ENCODE measurements at regions not wholly inside any gene's neighbourhood (a gene's known extent, or its start where the extent isn't known, plus 50 kb on each side); places are given as distances from the start of the nearest gene placed in this dataset.
"Not testable (repeated sequence)": the region's sequence is repeated elsewhere in the genome, so short reads cannot be mapped to it uniquely, and the experiment has no call there.

DNA sequence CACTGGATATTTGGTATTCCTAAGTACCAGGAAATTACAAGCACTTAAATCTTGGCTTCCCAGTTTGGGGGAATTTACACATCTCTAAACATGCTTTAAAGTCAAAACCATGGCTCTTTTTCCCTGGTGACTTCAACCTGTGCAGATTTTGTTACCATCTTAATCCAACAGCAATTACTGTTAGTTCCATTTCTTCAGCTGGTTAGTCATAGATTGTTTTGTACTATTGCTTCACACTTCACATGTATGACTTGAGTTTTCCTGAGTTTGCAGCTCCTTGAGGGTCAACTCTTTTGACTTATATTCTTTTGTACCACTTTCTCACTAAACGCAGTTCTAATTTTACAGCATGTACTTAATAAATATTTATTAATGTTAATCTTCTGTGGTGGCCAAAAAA, 203.4 kb upstream of the RND3 start:
- no peaks in the 10 kb centered on the region for H3K9me3 Mint-ChIP-seq
- H3K4me3 Mint-ChIP-seq = no peak overlapping the region
- no peak for DNase-seq
- H3K27ac Mint-ChIP-seq = no peak overlapping the region
- no peaks in the 10 kb centered on the region for H3K27me3 Mint-ChIP-seq
- no peaks in the 10 kb centered on the region for H3K4me1 Mint-ChIP-seq
- no peaks in the 10 kb centered on the region for H3K36me3 Mint-ChIP-seq

DNA sequence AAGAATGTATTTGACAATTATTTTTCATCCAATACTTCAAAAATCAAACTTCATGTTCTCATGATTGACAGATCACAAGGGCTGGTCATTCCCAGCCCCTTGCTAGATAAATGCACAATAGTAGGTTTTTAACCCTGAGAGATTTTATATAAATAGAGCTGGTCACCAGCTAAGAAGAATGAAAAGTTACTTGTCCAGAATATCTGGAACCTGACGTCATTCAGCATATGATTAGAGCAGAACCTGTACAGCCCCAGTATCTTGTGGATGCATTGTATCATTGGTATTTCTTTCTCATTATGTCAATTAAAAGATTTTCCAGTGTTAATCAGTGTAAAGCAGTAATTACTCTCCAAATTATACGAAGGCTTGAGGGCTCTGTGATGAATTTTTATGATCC, 202.8 kb upstream of the RND3 start:
- DNase-seq = no peak
- H3K4me1 Mint-ChIP-seq = no peaks in the 10 kb centered on the region
- no peaks in the 10 kb centered on the region for H3K36me3 Mint-ChIP-seq
- no peak overlapping the region for H3K27ac Mint-ChIP-seq
- no peaks in the 10 kb centered on the region for H3K27me3 Mint-ChIP-seq
- H3K9me3 Mint-ChIP-seq = no peaks in the 10 kb centered on the region
- no peak overlapping the region for H3K4me3 Mint-ChIP-seq

DNA sequence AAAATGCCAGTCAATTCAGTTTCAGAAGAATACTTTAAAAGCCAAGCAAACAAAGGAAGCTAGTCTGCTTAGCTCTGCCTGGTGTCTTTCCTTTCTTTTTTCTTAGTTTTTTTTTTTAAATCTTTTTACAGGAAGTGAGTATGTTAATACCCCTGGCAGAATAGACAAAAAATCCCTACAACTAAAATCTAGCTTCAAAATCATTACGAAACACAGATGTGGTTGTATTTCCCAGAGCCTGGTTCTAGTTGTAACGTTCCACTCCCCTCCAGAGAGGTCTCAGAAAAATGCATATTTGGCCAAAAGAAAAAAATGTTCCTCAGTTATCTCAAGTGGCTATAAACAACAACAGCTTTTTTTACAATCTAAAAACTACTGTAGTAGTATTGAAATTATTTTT, 202.1 kb upstream of the RND3 start:
- no peak overlapping the region for H3K27ac Mint-ChIP-seq
- no peaks in the 10 kb centered on the region for H3K27me3 Mint-ChIP-seq
- no peaks in the 10 kb centered on the region for H3K9me3 Mint-ChIP-seq
- no peak for DNase-seq
- no peaks in the 10 kb centered on the region for H3K36me3 Mint-ChIP-seq
- no peaks in the 10 kb centered on the region for H3K4me1 Mint-ChIP-seq
- no peak overlapping the region for H3K4me3 Mint-ChIP-seq

DNA sequence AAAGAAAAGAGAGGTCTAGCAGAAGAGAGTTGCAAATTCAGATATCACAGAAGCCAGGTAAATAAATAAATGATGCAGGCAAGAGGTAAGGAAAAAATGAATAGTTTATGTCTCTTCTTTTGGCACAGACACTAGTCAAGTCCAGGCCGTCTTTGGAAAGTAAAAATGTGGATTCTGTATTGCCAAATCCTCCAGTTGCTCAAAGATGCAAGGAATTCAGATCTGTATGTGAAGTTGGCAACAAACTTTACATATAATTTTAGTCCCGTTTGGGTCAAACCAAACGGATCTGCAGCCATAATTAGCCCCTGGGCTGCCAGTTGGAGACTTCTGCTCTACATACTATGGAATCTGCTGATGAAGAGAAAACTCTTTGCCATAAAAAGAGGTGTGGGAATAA, 200.5 kb upstream of the RND3 start:
- Mint-ChIP-seq H3K36me3 (no peaks in the 10 kb centered on the region), H3K27me3 (no peaks in the 10 kb centered on the region), H3K9me3 (no peaks in the 10 kb centered on the region), H3K27ac (no peak overlapping the region), H3K4me1 (no peaks in the 10 kb centered on the region), H3K4me3 (no peak overlapping the region)
- DNase-seq = no peak

DNA sequence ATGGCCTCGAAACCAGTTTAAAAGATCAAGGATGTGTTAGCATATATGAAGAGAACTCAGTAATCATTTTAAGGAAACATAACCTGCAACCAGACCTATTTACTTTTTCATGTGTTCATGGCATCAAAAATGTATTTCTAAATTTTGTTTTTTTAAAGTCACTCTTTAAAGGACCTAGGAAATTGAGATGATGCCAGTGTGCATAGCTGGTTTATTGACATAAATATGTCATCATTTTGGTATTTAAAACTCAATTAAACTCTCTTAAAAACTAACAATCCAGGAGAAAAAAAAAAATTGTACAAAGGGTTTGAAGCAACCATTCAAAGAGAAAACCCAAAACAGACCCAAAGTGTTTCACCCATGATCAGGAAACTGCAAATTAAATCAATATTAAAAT, 198.9 kb upstream of the RND3 start:
- no peaks in the 10 kb centered on the region for H3K4me1 Mint-ChIP-seq

DNA sequence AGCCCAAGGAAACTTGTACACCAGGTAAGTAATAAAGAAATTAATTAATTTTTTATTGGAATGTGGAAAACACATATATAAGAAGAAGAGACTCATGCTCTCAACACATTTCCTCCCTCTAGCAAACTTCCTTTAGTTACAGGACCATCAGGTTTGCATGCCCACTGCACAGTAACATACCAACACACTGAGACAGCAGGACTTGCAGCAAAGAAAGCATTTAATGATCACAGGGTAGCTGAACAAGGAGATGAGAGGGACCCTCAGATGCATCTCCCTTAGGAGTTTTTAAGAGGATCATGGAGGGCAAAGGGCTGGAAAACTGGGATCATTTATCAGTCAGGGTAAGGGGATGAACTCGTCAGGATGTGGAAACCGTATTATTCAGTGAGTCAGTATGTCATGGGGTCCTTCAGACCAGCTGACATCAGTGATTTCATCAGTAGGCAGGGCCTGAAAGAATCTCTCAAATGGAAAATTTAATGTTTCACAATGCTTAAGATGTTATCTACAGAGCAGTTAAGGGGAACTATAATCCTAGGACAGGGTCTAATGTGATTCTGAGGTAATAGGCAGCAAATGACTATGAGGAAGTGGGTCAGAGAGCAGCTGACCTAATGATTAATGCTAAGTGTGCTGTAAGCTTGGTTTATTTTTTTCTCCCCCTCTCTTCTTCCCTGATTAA, 193.8 kb upstream of the RND3 start:
- Mint-ChIP-seq H3K27ac (no peak overlapping the region), H3K4me3 (no peak overlapping the region), H3K36me3 (no peaks in the 10 kb centered on the region), H3K27me3 (peaks cover under 1% of the 10 kb centered on the region), H3K9me3 (no peaks in the 10 kb centered on the region), H3K4me1 (no peaks in the 10 kb centered on the region)
- DNase-seq = no peak

More for the DNA sequence above, 198.9 kb upstream of the RND3 start:
- Mint-ChIP-seq H3K27ac (no peak overlapping the region), H3K36me3 (no peaks in the 10 kb centered on the region), H3K4me3 (no peak overlapping the region), H3K9me3 (no peaks in the 10 kb centered on the region), H3K27me3 (no peaks in the 10 kb centered on the region)
- DNase-seq = no peak

DNA sequence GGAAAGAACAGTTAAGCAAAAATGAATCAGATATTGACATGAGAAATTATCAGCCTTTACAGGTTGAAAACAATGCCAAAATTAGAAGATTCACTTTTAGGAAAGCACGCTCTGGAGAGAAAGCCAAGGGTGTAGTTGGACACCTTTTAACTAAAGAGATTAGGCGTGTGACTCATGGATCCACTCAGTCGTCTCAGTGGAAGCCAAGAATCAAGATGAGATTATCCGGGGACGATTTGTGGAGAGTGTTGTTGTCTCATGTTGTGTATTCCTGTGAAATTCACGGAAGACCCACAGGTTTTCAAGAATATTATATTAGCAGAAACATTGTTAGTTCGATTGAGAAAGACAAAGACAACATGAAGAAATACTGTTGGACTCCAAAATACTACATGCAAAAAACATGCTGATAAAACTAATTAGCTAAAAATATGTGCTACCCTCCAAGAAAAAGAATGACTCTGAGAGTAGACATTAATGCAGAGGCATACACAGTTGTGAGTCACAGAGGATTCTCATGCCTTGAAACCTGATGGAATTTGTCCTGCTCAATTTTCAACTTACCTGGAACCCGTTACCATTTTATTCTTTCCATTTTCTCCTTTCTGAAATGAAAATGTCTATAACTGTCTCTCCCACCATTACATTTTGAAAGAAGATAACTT, 192.1 kb upstream of the RND3 start:
- no peaks in the 10 kb centered on the region for H3K36me3 Mint-ChIP-seq

DNA sequence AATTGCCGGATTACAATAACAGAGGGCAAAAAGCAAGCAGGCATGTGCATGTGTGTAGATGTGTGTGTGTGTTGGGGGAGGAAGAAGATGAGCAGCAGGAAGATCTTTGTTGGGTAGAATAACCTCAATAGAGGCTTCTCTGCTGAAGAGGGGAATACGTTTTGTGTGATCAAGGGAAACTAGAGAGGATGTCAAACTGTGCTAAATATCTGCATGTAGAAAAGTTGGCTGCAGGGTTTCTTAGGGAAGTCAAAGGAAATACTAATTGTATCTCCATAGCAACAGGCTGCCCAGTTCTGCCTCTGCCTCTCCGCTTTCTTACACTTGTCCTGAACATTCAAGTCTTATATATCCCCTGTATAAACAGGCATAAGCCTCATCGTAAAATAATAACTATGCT, 190.1 kb upstream of the RND3 start:
- H3K4me3 Mint-ChIP-seq = no peak overlapping the region
- no peaks in the 10 kb centered on the region for H3K36me3 Mint-ChIP-seq
- H3K4me1 Mint-ChIP-seq = no peaks in the 10 kb centered on the region
- no peaks in the 10 kb centered on the region for H3K9me3 Mint-ChIP-seq
- H3K27ac Mint-ChIP-seq = no peak overlapping the region
- DNase-seq = no peak
- peaks cover 4% of the 10 kb centered on the region for H3K27me3 Mint-ChIP-seq

More for the DNA sequence above, 192.1 kb upstream of the RND3 start:
- no peaks in the 10 kb centered on the region for H3K9me3 Mint-ChIP-seq
- DNase-seq = no peak
- H3K27ac Mint-ChIP-seq = no peak overlapping the region
- no peak overlapping the region for H3K4me3 Mint-ChIP-seq
- H3K27me3 Mint-ChIP-seq = peaks cover 4% of the 10 kb centered on the region
- no peaks in the 10 kb centered on the region for H3K4me1 Mint-ChIP-seq

DNA sequence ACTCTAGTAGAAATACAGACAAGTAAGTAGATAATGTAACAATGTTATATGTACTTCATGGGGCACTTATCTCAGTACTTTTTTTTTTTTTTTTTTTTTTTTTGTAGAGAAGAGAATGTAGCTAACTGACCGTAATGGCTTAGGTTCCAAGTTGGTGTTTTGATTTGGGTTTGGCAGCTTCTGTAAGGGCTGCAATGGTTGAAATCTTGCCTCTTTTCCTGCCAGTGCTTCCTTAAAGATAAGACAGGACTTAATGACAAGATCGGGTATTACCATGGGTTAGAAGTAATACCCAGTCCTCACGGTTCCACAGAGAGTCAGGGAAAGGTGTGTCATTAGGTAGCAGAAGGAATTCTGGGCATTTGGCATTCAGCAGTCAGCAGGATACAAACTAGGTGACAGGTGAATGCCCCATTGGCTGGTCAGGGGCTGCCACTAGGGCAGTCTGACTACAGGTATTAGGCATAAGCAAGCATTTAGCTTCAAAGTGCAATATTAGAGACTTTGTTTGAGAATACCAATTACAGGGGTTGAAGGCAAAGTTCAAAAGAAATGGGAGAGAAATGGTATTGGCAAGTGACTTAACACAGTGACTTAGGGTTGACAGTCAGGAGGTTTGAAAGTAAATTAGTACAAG, 189.4 kb upstream of the RND3 start:
- peaks cover 4% of the 10 kb centered on the region for H3K27me3 Mint-ChIP-seq
- no peak for DNase-seq
- no peaks in the 10 kb centered on the region for H3K9me3 Mint-ChIP-seq
- H3K4me1 Mint-ChIP-seq = no peaks in the 10 kb centered on the region
- no peak overlapping the region for H3K4me3 Mint-ChIP-seq
- H3K27ac Mint-ChIP-seq = no peak overlapping the region
- H3K36me3 Mint-ChIP-seq = no peaks in the 10 kb centered on the region

DNA sequence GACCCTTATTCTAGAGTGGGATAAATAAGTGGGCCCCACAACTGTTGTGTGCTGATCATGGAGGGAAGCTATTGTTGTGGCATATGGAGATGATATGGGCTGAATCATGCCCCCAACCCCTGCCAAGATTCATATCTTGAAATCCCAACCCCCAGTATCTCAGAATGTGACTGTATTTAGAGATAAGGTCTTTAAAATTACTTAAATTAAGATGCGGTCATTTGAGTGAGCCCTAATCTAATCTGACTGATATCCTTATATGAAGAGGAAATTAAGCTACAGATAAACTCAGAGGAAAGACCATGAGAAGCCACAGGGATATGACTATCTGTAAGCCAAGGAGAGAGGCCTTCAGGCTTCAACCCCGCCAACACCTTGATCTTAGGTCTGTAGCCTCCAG, 188.3 kb upstream of the RND3 start:
- Mint-ChIP-seq H3K27me3 (peaks cover 4% of the 10 kb centered on the region), H3K4me3 (no peak overlapping the region), H3K9me3 (peaks cover 2% of the 10 kb centered on the region), H3K36me3 (no peaks in the 10 kb centered on the region), H3K4me1 (no peaks in the 10 kb centered on the region), H3K27ac (no peak overlapping the region)
- DNase-seq = no peak

DNA sequence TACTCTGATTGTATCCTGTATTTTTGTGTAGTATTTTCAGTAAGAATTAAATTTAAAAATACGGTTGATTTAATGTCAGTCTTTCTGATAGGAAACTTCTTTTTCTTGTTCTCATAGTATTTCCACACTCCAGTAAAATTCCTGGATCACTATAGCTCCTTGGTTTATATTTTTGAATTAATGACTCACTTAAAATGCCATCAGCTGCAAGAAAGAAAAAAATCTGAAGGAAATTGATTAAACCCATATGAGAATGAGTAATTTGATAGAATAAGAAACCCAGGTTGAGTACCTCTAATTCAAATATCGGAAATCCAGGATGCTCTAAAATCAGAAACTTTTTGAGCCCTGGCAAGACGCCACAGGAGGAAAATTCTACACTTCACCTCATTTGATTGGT, 186.8 kb upstream of the RND3 start:
- peaks cover 2% of the 10 kb centered on the region for H3K9me3 Mint-ChIP-seq
- no peaks in the 10 kb centered on the region for H3K4me1 Mint-ChIP-seq
- H3K36me3 Mint-ChIP-seq = no peaks in the 10 kb centered on the region
- H3K27me3 Mint-ChIP-seq = peaks cover 4% of the 10 kb centered on the region
- no peak overlapping the region for H3K27ac Mint-ChIP-seq
- H3K4me3 Mint-ChIP-seq = no peak overlapping the region
- DNase-seq = no peak

DNA sequence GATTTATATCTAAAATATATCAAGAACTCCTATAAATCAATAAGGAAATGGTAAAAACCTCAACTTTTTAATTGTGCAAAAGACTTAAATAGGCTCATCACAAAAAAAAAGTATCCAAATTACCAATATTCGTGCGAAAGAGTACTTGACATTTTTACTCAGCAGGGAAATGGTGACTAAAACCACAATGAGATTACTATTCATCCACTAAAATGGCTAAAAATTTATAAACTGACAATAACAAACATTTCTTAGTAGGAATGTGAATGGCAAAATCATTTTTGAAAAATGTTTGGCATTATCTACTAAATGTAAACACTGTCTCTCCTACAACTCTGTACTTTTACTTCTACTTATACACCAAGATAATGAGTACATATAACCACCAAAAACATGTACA, 184.8 kb upstream of the RND3 start:
- Mint-ChIP-seq H3K36me3 (no peaks in the 10 kb centered on the region), H3K9me3 (peaks cover 2% of the 10 kb centered on the region), H3K27me3 (peaks cover 4% of the 10 kb centered on the region), H3K27ac (no peak overlapping the region), H3K4me1 (no peaks in the 10 kb centered on the region), H3K4me3 (no peak overlapping the region)
- DNase-seq = no peak

DNA sequence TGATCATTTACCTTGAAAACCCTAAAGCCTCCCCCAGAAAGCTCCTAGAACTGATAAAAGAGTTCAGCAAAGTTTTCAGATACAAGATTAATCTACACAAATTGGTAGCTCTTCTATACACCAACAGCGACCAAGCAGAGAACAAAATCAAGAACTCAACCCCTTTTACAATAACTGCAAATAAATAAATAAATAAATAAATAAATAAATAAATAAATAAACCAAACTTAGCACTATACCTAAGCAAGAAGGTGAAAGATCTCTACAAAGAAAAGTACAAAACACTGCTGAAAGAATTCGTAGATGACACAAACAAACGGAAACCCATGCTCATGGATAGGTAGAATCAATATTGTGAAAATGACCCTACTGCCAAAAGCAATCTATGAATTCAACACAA, 182.0 kb upstream of the RND3 start:
- no peak overlapping the region for H3K4me3 Mint-ChIP-seq
- DNase-seq = no peak
- H3K36me3 Mint-ChIP-seq = no peaks in the 10 kb centered on the region
- H3K27me3 Mint-ChIP-seq = no peaks in the 10 kb centered on the region
- no peak overlapping the region for H3K27ac Mint-ChIP-seq
- peaks cover 2% of the 10 kb centered on the region for H3K9me3 Mint-ChIP-seq
- H3K4me1 Mint-ChIP-seq = no peaks in the 10 kb centered on the region

DNA sequence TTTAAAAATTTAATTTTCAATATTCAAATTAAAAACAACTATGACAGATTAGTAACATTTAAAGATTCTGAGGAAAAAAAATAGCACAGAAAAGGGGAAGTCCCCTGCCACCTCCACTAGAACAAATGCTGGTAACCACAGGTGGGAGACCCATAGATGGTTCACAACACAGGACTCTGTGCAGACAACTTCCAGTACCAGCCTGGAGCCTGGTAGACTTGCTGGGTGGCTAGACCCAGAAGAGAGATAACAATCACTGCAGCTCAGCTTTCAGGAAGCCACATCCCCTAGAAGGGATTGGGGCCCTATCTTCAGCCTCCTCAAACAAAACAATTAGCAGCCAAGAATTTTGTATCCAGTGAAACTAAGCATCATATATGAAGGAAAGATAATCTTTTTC, 179.6 kb upstream of the RND3 start:
- not testable (repeated sequence) for H3K4me3 Mint-ChIP-seq, H3K27me3 Mint-ChIP-seq, H3K36me3 Mint-ChIP-seq, H3K27ac Mint-ChIP-seq, DNase-seq, H3K4me1 Mint-ChIP-seq, H3K9me3 Mint-ChIP-seq

DNA sequence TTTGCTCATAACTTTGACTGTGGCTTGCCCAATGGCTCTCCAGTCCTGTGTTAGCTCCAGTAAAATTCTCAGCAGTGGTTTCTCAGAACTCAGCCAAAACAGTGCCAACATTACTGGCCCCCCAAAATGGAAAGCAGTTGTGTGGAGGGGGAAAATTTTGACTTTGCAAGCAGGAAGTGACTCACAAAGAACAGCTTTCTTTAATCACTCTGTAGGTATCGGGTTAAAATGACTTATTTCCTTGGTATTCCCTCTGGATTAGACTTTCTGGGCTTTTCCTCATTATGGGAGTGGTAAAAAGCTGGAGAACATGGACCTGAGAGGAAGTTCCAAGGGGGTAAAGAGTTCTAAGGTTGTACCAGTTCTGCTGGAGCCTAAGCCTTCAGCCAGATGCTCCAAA, 175.7 kb upstream of the RND3 start:
- Mint-ChIP-seq H3K4me1 (no peaks in the 10 kb centered on the region), H3K9me3 (peaks cover 6% of the 10 kb centered on the region), H3K36me3 (no peaks in the 10 kb centered on the region), H3K27me3 (no peaks in the 10 kb centered on the region), H3K4me3 (no peak overlapping the region), H3K27ac (no peak overlapping the region)
- DNase-seq = no peak

DNA sequence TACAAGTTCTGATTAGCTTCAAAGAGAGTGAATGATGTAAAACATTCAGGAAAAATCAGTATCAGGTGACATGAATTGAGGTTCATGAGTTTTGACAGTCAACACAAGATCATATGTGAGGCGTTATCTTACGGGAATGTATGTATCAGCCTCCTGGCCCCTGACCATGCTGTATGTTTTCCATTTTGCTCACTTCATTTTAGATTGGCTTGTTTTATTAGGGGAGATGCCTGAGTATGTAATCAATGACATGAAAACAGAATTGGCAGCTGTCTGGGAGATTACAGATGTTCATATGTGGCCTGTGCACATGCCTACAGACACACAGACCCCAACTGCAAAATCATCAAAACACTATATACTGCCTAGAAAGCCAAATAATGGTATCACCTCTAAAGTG, 168.5 kb upstream of the RND3 start:
- DNase-seq = no peak
- Mint-ChIP-seq H3K27ac (no peak overlapping the region), H3K4me1 (no peaks in the 10 kb centered on the region), H3K9me3 (peaks cover 1% of the 10 kb centered on the region), H3K36me3 (no peaks in the 10 kb centered on the region), H3K27me3 (no peaks in the 10 kb centered on the region), H3K4me3 (no peak overlapping the region)

Data from activated naive CD8-positive, alpha-beta T cell treated with anti-CD3 and anti-CD28 coated beads for 36 hours (primary cell).